GM23248 (cell line): ENCODE measurements at regions not wholly inside any gene's neighbourhood (a gene's known extent, or its start where the extent isn't known, plus 50 kb on each side); places are given as distances from the start of the nearest gene placed in this dataset.

Source experiments
- DNase-seq: peaks from one replicate; pipeline ENCODE4 v3.0.0-alpha.2; 2015
- H2AFZ ChIP-seq: fragments of 200-600 bp; sonication (generic); 2 replicates; pipeline ENCODE4 v1.6.1; 2016; ENCODE audit warnings: antibody characterized with exemption
- H3F3A ChIP-seq: fragments of 200-600 bp; sonication (generic); 2 replicates; pipeline ENCODE4 v1.6.1; 2016; ENCODE audit warnings: mild to moderate bottlenecking, antibody characterized with exemption, mixed run types; ENCODE audit not compliant: insufficient read depth
- H3K27ac ChIP-seq: fragments of 200-600 bp; sonication (generic); 2 replicates; pipeline ENCODE4 v1.5.1; 2016; ENCODE audit warnings: mild to moderate bottlenecking
- H3K27me3 ChIP-seq: fragments of 200-600 bp; sonication (generic); replicated peaks from 2 replicates; pipeline ENCODE4 v1.6.1; 2016; ENCODE audit warnings: mild to moderate bottlenecking; ENCODE audit not compliant: insufficient read depth
- H3K36me3 ChIP-seq: fragments of 200-600 bp; sonication (generic); 2 replicates; pipeline ENCODE4 v1.6.1; 2016; ENCODE audit warnings: low read depth, mild to moderate bottlenecking
- H3K4me1 ChIP-seq: fragments of 200-600 bp; sonication (generic); 2 replicates; pipeline ENCODE4 v1.6.1; 2016; ENCODE audit warnings: mild to moderate bottlenecking; ENCODE audit not compliant: insufficient read depth
- H3K4me2 ChIP-seq: fragments of 200-600 bp; sonication (generic); one replicate; pipeline ENCODE4 v1.6.1; 2016; ENCODE audit warnings: mild to moderate bottlenecking; ENCODE audit not compliant: unreplicated experiment
- H3K4me3 ChIP-seq: fragments of 200-600 bp; sonication (generic); 2 replicates; pipeline ENCODE4 v1.5.1; 2016; ENCODE audit warnings: mild to moderate bottlenecking
- H3K79me2 ChIP-seq: fragments of 200-600 bp; sonication (generic); 2 replicates; pipeline ENCODE4 v1.6.1; 2016; ENCODE audit warnings: mild to moderate bottlenecking; ENCODE audit not compliant: insufficient read depth
- H3K9ac ChIP-seq: fragments of 200-600 bp; sonication (generic); 2 replicates; pipeline ENCODE4 v1.6.1; 2016; ENCODE audit warnings: mild to moderate bottlenecking
- H3K9me2 ChIP-seq: fragments of 200-600 bp; sonication (generic); 2 replicates; pipeline ENCODE4 v1.6.1; 2016; ENCODE audit warnings: mixed run types, mild to moderate bottlenecking, moderate library complexity; ENCODE audit not compliant: insufficient read depth
- H3K9me3 ChIP-seq: fragments of 200-600 bp; sonication (generic); one replicate; pipeline ENCODE4 v1.6.1; 2017; ENCODE audit warnings: low read depth
- H4K20me1 ChIP-seq: fragments of 200-600 bp; sonication (generic); 2 replicates; pipeline ENCODE4 v1.6.0; 2016; ENCODE audit not compliant: insufficient read depth
- EZH2 ChIP-seq: fragments of 200-600 bp; sonication (generic); IDR thresholded peaks from 2 replicates; pipeline ENCODE4 v1.6.1; 2018; ENCODE audit warnings: antibody characterized with exemption, mild to moderate bottlenecking; ENCODE audit not compliant: insufficient read depth, poor library complexity, severe bottlenecking
- EZH2phosphoT487 ChIP-seq: fragments of 200-600 bp; sonication (generic); IDR thresholded peaks from 2 replicates; pipeline ENCODE4 v1.6.1; 2018; ENCODE audit warnings: antibody characterized with exemption, moderate library complexity, mild to moderate bottlenecking, low read depth; ENCODE audit not compliant: insufficient read depth
- WGBS, 2 experiments: methylation state at CpG; one replicate each; pipeline ENCODE4 v1.1.6; 2015 to 2017; ENCODE audit warnings: low lambda C conversion rate in 2 of 2, low coverage in 1 of 2; ENCODE audit errors: missing lambda C conversion rate in 2 of 2; 5-methylcytosine and 5-hydroxymethylcytosine counted together
- in situ Hi-C: fragments of 300-500 bp; cut with MboI; formaldehyde crosslinking; loops from 2 replicates; pipeline ENCODE4 v1.15.0; 2020

DNA sequence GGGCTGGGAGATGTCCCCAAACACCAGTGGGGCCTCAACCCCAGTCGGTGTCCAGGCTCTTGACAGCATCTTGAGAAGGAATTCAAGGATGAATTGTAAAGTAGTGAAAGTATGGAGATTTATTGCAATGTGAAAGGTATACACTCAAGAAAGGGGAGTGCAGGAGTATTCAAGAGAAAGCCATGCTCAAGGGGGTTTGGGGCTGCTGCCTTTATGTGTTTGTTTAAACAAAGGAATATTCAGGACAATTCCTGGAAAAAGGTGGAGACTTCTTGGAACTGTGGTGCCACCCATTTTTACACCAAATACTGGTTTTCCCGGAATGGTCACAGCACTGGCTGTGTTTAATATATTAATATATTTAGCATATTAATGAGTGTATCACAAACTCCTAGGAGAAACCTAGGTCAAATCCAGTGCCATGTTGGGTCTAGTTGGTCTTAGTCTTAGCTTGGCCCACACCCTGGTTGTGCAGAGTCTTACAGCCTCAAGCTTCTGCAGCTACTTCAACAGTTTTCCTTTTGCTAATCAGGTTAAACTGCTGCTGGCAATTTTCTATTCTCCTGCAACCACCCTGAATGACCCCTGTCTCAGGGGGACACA is 138.5 kb upstream of the TMTC4 start:
- H3K4me1 ChIP-seq: no peaks in the 10 kb centered on the region
- no peaks in the 10 kb centered on the region for H3F3A ChIP-seq
- no peaks in the 10 kb centered on the region for H4K20me1 ChIP-seq
- H3K9ac ChIP-seq: no peak overlapping the region
- H3K79me2 ChIP-seq: no peaks in the 10 kb centered on the region
- TF ChIP-seq EZH2 (no peak), EZH2phosphoT487 (no peak)
- WGBS, 2 experiments: 43 to 45% methylated on average over 2 of the region's 2 CpGs
- peaks cover 16% of the 10 kb centered on the region for H3K27me3 ChIP-seq
- H2AFZ ChIP-seq: no peak overlapping the region
- H3K27ac ChIP-seq: no peak overlapping the region
- no peak overlapping the region for H3K4me3 ChIP-seq
- no peak for DNase-seq
- no peaks in the 10 kb centered on the region for H3K9me2 ChIP-seq
- no peaks in the 10 kb centered on the region for H3K9me3 ChIP-seq
- no peaks in the 10 kb centered on the region for H3K36me3 ChIP-seq
- in situ Hi-C loops: no loop called here
- no peak overlapping the region for H3K4me2 ChIP-seq

GRCh38 chr13:100811928-100812327 is 137.3 kb upstream of the TMTC4 start:
- H3K4me1 ChIP-seq: no peaks in the 10 kb centered on the region
- no peaks in the 10 kb centered on the region for H3K9me3 ChIP-seq
- no peak overlapping the region for H3K27ac ChIP-seq
- in situ Hi-C loops: no loop called here
- no peaks in the 10 kb centered on the region for H4K20me1 ChIP-seq
- no peaks in the 10 kb centered on the region for H3F3A ChIP-seq
- no peak overlapping the region for H2AFZ ChIP-seq
- peaks cover 27% of the 10 kb centered on the region for H3K27me3 ChIP-seq
- H3K79me2 ChIP-seq: no peaks in the 10 kb centered on the region
- no peak overlapping the region for H3K4me2 ChIP-seq
- DNase-seq: no peak
- no peak overlapping the region for H3K4me3 ChIP-seq
- H3K9ac ChIP-seq: no peak overlapping the region
- no peaks in the 10 kb centered on the region for H3K9me2 ChIP-seq
- WGBS, 2 experiments: 47 to 48% methylated on average over 2 of the region's 2 CpGs
- TF ChIP-seq EZH2phosphoT487 (no peak), EZH2 (no peak)
- H3K36me3 ChIP-seq: no peaks in the 10 kb centered on the region

DNA sequence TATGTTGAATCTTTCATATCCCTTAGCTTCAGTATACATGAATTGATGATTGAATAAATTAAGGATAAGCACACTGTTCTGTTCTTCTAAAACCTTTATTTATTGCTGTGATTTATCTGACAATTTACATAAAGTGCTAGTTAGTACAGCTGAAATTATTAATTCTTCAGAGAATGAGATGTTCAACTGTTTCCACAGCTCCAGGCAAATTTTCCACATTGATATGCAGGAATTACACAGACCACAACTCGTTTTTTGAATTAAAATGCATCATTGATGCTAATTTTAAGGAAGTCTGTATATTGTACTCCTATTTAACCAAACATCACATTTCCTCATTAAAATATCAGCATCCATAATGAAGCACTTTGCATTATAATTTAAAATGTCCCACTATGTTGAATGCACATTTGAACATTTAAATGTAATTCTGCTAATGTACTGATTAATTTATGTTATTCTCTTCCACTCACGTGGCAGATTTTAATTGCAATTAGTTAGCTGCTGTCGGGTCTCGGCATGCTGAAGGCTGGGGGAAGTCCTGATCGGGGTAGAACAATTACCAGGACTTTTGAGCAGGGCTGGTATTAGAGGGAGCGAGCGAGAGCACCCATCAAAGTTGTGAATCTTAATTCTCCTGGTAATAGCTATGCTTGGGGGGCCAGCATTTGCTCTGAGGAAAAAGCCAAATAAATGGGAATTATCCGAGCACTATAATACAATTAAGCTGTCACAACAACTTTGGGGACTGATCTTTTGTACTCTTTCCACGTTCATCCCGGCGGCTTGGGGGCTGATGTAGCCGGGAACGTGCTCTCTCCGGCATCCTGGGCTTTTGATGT is 136.7 kb upstream of the TMTC4 start:
- DNase-seq: no peak
- H2AFZ ChIP-seq: no peak overlapping the region
- H3K36me3 ChIP-seq: no peaks in the 10 kb centered on the region
- TF ChIP-seq EZH2phosphoT487 (no peak), EZH2 (no peak)
- H3K9me2 ChIP-seq: no peaks in the 10 kb centered on the region
- H4K20me1 ChIP-seq: no peaks in the 10 kb centered on the region
- no peaks in the 10 kb centered on the region for H3K4me1 ChIP-seq
- H3K9ac ChIP-seq: no peak overlapping the region
- in situ Hi-C loops: no loop called here
- WGBS, 2 experiments: 28 to 33% methylated on average over 14 of the region's 14 CpGs
- H3K79me2 ChIP-seq: no peaks in the 10 kb centered on the region
- H3K4me2 ChIP-seq: no peak overlapping the region
- no peak overlapping the region for H3K27ac ChIP-seq
- no peaks in the 10 kb centered on the region for H3F3A ChIP-seq
- peaks cover 27% of the 10 kb centered on the region for H3K27me3 ChIP-seq
- H3K4me3 ChIP-seq: no peak overlapping the region
- no peaks in the 10 kb centered on the region for H3K9me3 ChIP-seq

DNA sequence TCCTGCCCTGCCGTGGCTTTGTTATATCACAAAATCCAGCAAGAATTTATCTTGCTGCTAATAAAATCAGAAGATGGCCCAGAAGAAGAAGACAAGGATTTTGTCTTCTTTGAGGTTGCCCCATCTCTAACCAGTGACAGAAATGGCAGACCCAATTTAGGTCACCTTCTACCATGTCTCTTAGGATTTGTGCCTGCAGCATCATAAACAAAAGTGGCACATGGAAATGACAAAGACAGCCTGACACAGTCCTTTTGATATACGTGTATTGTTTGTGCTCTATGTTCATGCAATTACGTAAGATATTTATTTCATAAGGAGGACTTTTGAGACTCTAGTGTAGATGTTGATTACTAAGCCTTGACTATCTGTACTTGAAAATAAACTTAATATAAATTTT is 135.9 kb upstream of the TMTC4 start:
- in situ Hi-C loops: no loop called here
- TF ChIP-seq EZH2phosphoT487 (no peak), EZH2 (no peak)
- 68 to 73% methylated on average over 3 of the region's 3 CpGs for WGBS, 2 experiments

More for the DNA sequence above, 135.9 kb upstream of the TMTC4 start:
- no peaks in the 10 kb centered on the region for H3F3A ChIP-seq
- H3K9me3 ChIP-seq: no peaks in the 10 kb centered on the region
- no peak overlapping the region for H3K4me2 ChIP-seq
- H3K27ac ChIP-seq: no peak overlapping the region
- no peaks in the 10 kb centered on the region for H3K9me2 ChIP-seq
- H3K4me1 ChIP-seq: no peaks in the 10 kb centered on the region
- H3K79me2 ChIP-seq: no peaks in the 10 kb centered on the region
- H3K27me3 ChIP-seq: peaks cover 27% of the 10 kb centered on the region
- no peaks in the 10 kb centered on the region for H3K36me3 ChIP-seq
- DNase-seq: no peak
- no peak overlapping the region for H3K9ac ChIP-seq
- no peak overlapping the region for H3K4me3 ChIP-seq
- H4K20me1 ChIP-seq: no peaks in the 10 kb centered on the region
- no peak overlapping the region for H2AFZ ChIP-seq
